ENCODE measurements at regions not wholly inside any gene's neighbourhood (a gene's known extent, or its start where the extent isn't known, plus 50 kb on each side); places are given as distances from the start of the nearest gene placed in this dataset.
"Not testable (repeated sequence)": the region's sequence is repeated elsewhere in the genome, so short reads cannot be mapped to it uniquely, and the experiment has no call there.

DNA sequence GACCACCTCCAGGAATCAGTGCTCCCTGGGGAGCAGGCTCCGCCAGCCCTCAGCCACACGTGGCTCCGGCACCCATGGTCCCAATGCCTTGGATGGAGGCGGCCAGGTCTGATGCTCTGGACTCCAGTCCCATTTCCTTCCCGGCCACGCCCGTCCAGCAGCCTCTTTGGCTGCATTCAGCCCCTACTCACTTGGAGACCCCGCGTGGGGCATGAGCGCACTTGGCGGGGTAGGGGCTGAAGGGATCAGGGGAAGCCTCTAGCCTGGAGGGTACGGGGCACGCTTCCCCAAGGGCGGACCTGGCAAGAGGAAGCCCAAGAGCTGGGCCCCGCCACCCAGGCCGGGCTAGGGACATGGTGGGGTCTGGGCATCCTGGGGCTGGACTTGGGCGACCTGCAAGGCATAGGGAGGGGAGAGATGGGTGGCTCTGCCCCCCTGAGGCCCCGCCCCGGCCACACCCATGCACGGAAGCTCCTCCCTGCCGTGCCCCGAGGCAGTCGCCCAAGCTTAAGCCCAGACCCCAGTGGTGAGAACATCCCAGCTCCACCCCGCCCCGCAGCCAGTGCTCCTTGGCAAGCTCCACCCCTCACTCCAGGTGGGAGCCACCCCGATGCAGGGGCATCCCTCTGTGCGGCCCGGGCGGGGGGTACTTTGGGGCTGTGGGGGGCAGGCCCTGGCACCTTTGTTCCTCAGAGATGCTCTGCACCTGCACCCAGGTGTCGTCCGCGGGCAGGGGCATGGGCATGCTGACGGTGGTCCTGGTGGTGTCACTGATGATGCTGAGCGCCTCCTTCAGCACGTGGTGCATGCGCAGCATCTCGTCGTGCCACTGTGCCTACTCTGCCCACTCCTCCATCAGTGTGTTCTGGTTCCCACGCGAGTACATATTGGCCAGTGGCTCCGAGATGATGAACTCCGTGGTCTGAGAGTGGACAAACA is 163.5 kb downstream of the GOLGA6L4 start:
- no peak for DNase-seq (ENCODE audit: low read depth)
- TF ChIP-seq, protein P1, sequence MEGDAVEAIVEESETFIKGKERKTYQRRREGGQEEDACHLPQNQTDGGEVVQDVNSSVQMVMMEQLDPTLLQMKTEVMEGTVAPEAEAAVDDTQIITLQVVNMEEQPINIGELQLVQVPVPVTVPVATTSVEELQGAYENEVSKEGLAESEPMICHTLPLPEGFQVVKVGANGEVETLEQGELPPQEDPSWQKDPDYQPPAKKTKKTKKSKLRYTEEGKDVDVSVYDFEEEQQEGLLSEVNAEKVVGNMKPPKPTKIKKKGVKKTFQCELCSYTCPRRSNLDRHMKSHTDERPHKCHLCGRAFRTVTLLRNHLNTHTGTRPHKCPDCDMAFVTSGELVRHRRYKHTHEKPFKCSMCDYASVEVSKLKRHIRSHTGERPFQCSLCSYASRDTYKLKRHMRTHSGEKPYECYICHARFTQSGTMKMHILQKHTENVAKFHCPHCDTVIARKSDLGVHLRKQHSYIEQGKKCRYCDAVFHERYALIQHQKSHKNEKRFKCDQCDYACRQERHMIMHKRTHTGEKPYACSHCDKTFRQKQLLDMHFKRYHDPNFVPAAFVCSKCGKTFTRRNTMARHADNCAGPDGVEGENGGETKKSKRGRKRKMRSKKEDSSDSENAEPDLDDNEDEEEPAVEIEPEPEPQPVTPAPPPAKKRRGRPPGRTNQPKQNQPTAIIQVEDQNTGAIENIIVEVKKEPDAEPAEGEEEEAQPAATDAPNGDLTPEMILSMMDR (IDR thresholded peaks at IDR 0.05; ENCODE audit: insufficient read depth, low read length): no peak
- H3K4me3 ChIP-seq (ENCODE audit: low read depth, low read length): no peak overlapping the region

DNA sequence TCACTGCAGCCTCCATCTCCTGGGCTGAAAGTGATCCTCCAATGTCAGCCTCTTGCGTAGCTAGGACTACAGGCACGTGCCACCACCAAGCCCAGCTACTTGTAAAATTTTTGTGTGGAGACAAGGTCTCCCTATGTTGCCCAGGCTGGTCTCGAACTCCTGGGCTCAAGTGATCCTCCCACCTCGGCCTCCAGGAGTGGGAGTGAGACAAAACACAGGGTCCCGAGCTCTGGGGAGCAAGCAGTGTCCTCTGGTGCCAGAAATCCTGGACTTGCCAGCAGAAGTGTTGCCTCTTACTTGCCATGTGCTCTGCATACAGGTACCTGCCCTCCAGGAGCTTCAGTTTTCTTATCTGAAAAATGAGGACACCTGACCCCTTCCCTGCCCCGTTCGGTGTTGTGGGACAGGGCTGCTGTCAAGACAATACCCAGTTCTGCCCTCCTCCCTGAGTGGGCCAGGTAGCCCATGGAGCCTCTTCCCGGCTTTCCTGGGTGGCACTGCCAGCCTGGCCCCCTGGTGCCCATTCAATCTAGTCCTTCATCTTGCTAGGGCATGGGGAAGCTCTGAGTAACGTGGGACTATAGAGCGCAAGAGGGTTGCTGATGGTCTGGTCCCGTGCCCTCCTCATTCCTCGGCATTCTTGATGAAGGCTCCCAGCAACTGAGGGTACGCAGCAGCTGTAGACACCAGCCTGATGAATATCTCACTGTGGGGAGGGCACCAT is 164.6 kb downstream of the GOLGA6L4 start:
- H3K4me3 ChIP-seq (ENCODE audit: low read depth, low read length): no peak overlapping the region
- DNase-seq (ENCODE audit: low read depth): no peak
- TF ChIP-seq, protein P1 (IDR thresholded peaks at IDR 0.05; ENCODE audit: insufficient read depth, low read length): no peak

DNA sequence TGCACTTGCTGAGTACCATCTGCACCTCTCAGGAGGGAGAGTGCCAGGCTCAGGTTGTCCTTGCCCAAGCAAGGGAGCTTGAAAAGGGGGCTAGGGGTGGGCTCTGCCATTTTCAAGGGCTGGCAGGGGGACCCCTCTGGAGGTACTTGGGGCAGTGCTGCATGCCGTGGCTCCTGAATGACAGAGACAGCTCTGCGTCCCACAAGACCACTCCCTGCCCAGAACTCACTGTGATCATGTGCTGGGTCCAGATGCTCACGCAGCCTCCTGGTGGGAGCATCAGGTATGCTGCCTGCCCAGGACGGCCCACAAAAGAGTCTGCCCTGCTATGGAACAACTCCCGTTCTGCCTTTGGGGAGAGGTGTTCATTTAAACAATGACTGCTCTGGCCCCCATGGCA is 165.2 kb downstream of the GOLGA6L4 start:
- TF ChIP-seq, protein P1 (IDR thresholded peaks at IDR 0.05; ENCODE audit: insufficient read depth, low read length): no peak
- no peak overlapping the region for H3K4me3 ChIP-seq (ENCODE audit: low read depth, low read length)
- DNase-seq (ENCODE audit: low read depth): no peak

DNA sequence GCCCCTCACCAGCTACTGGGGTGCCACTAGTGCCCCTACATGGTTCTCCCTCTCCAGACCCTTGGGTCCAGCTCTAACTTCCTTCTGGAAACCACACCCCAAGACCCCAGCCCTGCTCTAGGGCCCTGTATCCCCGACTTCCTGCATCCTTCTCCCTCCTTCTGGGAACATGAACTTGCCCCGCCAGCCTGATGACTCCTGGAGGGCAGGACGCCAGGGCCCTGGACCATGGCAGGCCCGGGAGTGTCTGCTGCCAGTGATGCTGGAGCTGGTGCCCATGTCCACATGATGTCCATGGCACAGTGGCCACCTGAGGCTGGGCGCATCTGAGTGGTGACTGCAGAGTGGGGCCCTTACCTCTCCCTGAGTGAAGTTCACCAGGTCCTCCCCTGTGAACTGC is 165.9 kb downstream of the GOLGA6L4 start:
- not testable (repeated sequence) for DNase-seq (ENCODE audit: low read depth)

DNA sequence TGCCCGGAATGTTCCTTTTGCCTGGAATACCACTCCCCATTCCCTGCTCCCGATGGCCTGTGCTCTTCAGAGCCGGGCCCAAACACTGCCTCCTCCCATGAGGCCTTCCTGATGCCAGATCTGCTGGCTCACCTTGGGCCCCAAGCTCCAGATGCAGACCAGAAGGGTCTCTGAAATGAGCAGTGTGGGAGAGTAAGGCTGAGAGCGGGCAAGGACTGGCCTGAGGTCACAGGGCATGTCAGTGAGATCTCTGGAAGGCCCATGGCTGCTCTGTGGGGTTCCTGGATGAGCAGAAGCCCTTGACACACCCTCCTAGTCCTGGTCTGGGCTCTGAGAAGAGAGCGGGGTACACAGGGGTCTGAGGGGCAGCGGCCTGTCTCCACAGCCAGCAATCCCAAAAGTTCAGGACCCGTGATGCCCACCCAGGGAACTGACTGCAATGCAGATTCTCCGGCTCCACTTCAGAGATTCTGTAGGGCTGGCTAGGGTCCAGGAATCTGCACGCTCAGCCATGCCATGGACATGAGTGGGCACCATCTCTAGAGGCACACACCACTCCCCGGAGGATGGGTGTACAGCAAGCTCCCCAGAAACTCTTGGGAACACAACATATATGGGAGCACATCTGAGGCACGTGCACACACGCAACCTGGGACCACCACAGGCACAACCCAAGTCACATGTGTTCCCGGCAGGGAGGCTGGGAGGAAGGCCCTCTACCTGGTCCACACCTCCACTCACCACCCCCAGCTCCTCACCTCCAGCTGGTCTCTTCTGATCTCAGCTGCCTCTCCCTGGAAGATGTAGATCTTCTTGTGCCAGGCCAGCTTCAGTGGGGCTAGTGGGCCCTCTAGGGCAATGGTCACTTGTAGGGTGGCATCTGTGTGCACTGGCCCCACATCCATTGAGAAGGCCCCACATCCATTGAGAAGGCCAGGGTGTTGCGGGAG is 166.6 kb downstream of the GOLGA6L4 start:
- H3K4me3 ChIP-seq (ENCODE audit: low read depth, low read length); DNase-seq (ENCODE audit: low read depth): not testable (repeated sequence)

More for the DNA sequence above, 165.9 kb downstream of the GOLGA6L4 start:
- H3K4me3 ChIP-seq (ENCODE audit: low read depth, low read length): not testable (repeated sequence)

DNA sequence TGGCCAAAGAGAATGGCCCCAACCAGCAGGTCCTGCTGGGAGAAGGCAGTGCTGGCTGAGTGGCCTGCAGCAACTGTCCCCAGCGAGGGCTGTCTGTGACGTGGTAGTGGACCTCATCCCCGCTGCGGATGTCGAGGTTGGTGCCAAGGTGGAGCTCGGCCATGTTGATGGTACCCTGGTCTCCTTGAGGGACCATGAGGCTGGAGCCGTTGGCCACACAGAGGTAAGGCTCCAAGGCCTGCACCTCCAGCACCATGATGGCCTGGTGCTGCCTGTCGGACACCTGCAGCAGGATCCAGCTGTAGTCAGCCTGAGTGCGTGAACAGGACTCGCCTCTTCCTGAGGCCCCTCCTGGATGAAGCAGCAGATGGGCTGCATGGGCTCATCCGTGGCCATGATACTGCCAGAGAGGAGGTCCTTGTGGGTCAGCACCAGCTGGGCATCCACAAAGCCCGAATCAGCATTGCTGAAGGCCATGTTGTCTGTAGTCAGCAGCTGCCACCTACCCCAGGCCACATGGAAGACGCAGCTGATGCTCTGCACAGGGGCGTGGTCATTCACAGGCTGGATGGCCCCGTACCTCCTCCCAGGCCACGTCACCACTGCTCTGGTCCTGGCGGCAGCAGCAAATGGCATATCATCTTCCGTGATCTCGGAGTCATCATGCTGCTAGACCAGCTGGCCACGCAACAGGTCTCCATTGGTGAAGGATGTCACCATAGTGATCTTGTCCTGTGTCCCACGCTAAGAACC is 167.5 kb downstream of the GOLGA6L4 start:
- TF ChIP-seq, protein P1 (IDR thresholded peaks at IDR 0.05; ENCODE audit: insufficient read depth, low read length): no peak
- H3K4me3 ChIP-seq (ENCODE audit: low read depth, low read length): no peak overlapping the region
- DNase-seq (ENCODE audit: low read depth): no peak

DNA sequence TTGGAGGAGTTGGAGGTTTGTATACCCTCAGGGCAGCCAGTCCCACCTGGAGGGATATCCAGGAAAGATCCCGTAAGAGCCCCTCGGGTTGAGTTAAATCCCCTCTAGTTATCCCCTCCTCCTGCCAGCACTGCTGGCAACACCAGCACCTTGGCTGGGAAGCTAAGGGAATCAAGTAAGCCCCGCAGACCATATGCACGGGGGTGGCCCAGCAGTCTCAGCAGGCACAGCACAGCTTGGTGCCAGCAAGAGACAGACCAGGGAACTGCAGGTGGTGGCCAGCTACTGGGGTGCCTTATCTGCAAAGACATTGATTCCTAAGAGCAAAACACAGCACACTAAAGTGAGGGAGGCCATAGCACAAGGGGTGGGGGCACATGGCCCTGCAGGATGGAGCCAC is 173.8 kb downstream of the GOLGA6L4 start:
- DNase-seq (ENCODE audit: low read depth); H3K4me3 ChIP-seq (ENCODE audit: low read depth, low read length): not testable (repeated sequence)

DNA sequence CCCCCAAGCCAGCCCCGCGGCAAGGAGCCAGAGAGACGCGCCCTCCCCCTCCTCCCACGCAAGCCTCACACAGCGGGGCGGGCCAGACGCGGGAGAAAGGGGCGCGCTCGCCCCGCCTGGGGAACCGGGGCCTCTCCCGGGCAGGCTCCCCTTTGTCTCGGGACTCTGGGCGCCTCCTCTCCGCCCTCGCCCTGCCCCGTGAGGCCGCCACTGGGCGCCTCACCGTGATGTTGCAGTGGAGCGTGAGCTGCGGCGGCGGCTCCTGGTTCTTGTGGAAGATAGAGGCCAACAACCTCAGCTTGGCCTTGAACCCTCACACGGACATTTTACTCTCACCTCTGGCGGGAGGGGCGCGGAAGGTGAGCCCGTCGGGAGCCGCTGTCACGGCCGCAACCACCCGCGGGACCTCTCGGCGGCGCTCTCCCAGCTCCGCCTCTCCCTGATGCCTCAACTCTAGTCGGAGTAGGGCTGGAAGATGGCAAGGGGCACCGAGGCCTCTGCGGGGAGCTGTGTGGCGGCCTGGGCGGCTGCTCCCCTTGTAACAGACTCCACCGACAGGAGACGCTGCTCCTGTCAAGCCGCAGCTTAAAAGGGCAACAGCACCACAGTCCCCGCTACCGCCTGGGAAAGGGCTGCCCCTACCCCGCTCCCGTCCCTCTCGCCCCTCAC is 179.2 kb upstream of the ZSCAN2 start:
- not testable (repeated sequence) for DNase-seq (ENCODE audit: low read depth)
- peak overlapping the region; percentile 35 for H3K4me3 ChIP-seq (ENCODE audit: low read depth, low read length)

DNA sequence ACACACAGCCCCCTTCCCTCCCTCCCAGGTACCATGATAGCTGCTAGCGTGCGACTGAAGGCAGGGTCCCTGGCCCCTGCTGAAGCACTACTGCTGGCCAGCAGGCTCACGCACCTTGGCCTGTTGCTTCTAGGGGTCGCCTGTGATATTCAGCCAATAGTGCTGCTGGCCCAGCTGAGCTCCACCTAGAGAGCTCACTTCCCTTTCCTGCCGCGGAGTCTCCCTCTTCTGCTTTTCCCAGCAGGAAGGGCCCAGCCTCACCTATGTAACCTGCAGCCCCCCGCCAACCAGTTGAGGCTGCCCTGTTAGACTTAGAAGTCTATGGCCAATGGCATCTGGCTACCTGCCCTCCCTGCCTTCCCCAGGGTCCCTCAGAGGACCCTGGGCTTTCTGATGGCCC is 175.5 kb upstream of the ZSCAN2 start:
- DNase-seq (ENCODE audit: low read depth); H3K4me3 ChIP-seq (ENCODE audit: low read depth, low read length): not testable (repeated sequence)

DNA sequence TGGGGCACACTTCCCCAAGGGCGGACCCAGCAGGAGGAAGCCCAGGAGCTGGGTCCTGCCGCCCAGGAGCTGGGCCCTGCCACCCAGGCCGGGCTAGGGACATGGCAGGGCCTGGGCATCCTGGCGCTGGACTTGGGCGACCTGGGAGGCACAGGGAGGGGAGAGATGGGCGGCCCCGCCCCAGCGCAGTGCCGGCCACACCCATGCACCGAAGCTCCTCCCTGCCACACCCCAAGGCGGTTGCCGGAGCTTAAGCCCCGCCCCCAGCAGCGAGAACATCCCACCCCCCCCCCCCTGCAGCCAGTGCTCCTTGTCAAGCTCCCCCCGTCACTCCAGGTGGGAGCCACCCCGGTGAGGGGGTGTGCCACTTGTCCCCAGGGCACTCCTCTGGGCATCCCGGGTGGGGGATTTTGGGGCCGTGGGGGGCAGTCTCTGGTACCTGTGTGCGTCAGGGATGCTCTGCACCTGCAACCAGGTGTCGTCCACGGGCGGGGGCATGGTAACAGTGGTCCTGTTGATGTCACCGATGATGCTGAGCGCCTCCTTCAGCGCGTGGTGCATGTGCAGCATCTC is 127.4 kb upstream of the ZSCAN2 start:
- H3K4me3 ChIP-seq (ENCODE audit: low read depth, low read length); DNase-seq (ENCODE audit: low read depth): not testable (repeated sequence)

DNA sequence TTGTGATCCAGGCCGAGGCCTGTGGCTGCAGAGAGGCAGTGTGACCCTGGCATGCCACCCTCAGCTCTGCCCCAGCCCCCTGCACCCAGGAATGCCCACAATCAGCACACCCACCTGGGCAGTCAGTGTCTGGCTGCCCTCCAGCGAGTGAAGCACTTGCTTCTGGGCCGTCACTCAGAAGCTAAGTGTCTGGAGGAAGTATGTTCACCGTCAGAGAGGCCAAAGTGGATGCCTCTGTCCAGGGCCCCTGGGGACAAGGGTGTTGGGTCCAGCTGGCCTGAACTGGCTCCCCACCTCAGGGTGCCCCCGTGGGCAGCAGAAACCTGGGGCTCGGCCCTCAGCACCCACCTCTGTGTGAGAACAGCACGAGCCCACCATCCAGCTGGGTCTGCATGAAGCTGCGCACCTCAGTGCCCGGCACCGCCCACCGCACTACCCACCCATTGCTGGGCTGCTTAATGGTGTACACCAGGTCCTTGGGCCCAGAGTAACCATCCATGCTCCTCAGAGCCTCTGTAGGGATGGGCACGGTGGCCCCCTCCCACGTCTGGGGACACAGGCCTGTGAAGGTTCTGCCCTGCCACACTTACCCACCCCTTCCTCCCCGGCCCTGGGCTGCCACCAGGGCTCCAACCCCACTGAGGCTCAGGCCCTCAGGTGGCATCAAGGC is 124.3 kb upstream of the ZSCAN2 start:
- not testable (repeated sequence) for H3K4me3 ChIP-seq (ENCODE audit: low read depth, low read length); DNase-seq (ENCODE audit: low read depth)
